Caco-2 (cell line): ENCODE measurements at regions not wholly inside any gene's neighbourhood (a gene's known extent, or its start where the extent isn't known, plus 50 kb on each side); places are given as distances from the start of the nearest gene placed in this dataset.
A peak's percentile ranks its signal among the peaks of the same experiment; 100 is the strongest.

Experiments used
- BruUV-seq: library from RNA; stranded (reverse); fragments of 400-500 nt; replicated peaks from 2 replicates; lab custom pipeline; 2021; lab: Mats Ljungman, UMichigan
- CTCF ChIA-PET: fragments of 300-600 bp; sonication (Branson Sonifier 250); formaldehyde crosslinking; loops from one replicate; lab custom pipeline; 2022; ENCODE audit warnings: antibody characterized with exemption; lab: Charles Lee
- POLR2A ChIA-PET: fragments of 300-600 bp; sonication (Branson Sonifier 250); formaldehyde crosslinking; loops from one replicate; lab custom pipeline; 2022; ENCODE audit warnings: antibody characterized with exemption; lab: Charles Lee
- DNase-seq, 2 experiments: peaks; one replicate each; pipeline versions ENCODE4 v3.0.0 to v3.0.0-alpha.2; 2020 to 2022
- H3K27me3 ChIP-seq: replicated peaks from 2 replicates; pipeline ENCODE4 v1.6.0; 2011; ENCODE audit warnings: low read length; ENCODE audit not compliant: control insufficient read depth, insufficient read depth
- H3K36me3 ChIP-seq: 2 replicates; pipeline ENCODE4 v1.5.1; 2011; ENCODE audit warnings: low read length; ENCODE audit not compliant: control insufficient read depth, insufficient read depth
- H3K4me1 ChIP-seq: fragments of 250-450 bp; sonication (Bioruptor Pico); 2 replicates; pipeline ENCODE4 v1.5.1; 2020; ENCODE audit warnings: mild to moderate bottlenecking
- H3K4me3 ChIP-seq: 2 replicates; pipeline ENCODE4 v1.5.1; 2011; ENCODE audit warnings: low read depth, mild to moderate bottlenecking, control low read depth, low read length
- H3K9me3 ChIP-seq: fragments of 250-450 bp; sonication (Bioruptor Pico); 2 replicates; pipeline ENCODE4 v1.5.1; 2020; ENCODE audit warnings: mild to moderate bottlenecking, moderate library complexity
- H3K27ac Mint-ChIP-seq: one replicate; pipeline ENCODE4 v1.8.0; 2022; ENCODE audit warnings: mixed read lengths; ENCODE audit not compliant: unreplicated experiment
- H3K27me3 Mint-ChIP-seq: one replicate; pipeline ENCODE4 v1.8.0; 2022; ENCODE audit warnings: mixed read lengths; ENCODE audit not compliant: insufficient read depth, unreplicated experiment
- H3K36me3 Mint-ChIP-seq: one replicate; pipeline ENCODE4 v1.8.0; 2022; ENCODE audit warnings: mild to moderate bottlenecking, mixed read lengths; ENCODE audit not compliant: insufficient read depth, unreplicated experiment
- H3K4me1 Mint-ChIP-seq: one replicate; pipeline ENCODE4 v1.8.0; 2022; ENCODE audit warnings: low read depth, mixed read lengths; ENCODE audit not compliant: unreplicated experiment
- H3K4me3 Mint-ChIP-seq: one replicate; pipeline ENCODE4 v1.8.0; 2022; ENCODE audit warnings: mild to moderate bottlenecking, moderate library complexity, mixed read lengths; ENCODE audit not compliant: unreplicated experiment
- H3K9me3 Mint-ChIP-seq: one replicate; pipeline ENCODE4 v1.8.0; 2022; ENCODE audit warnings: mixed read lengths; ENCODE audit not compliant: unreplicated experiment
- CTCF ChIP-seq, 2 experiments: fragments of 200-600 bp in 1 of 2; IDR thresholded peaks; 1 replicate in 1 of 2; 2 replicates in 1 of 2; pipeline versions ENCODE4 v1.5.1 to v1.8.0; 2011 to 2022; ENCODE audit warnings: antibody characterized with exemption in 1 of 2, control low read depth in 1 of 2, inconsistent platforms in 1 of 2, low read depth in 1 of 2, low read length in 1 of 2, mild to moderate bottlenecking in 1 of 2, moderate library complexity in 1 of 2; ENCODE audit not compliant: insufficient read depth in 1 of 2, severe bottlenecking in 1 of 2, unreplicated experiment in 1 of 2
- intact Hi-C: fragments of 100-400 bp; cut with micrococcal nuclease; formaldehyde crosslinking; loops from one replicate; pipeline ENCODE4 v1.10.0; 2022; ENCODE audit not compliant: unreplicated experiment

- BruUV-seq: no TSS peak
- H3K9me3 Mint-ChIP-seq: no peaks in the 10 kb centered on the region
- H3K36me3 Mint-ChIP-seq: no peaks in the 10 kb centered on the region
- Histone ChIP-seq H3K4me1 (no peaks in the 10 kb centered on the region), H3K9me3 (no peaks in the 10 kb centered on the region), H3K27me3 (no peaks in the 10 kb centered on the region; the same call in 1 of the 2 replicates), H3K4me3 (no peak overlapping the region), H3K36me3 (no peaks in the 10 kb centered on the region)
- intact Hi-C loops: no loop called here
- peaks cover 22% of the 10 kb centered on the region for H3K27me3 Mint-ChIP-seq
- H3K4me3 Mint-ChIP-seq: no peak overlapping the region
- POLR2A ChIA-PET: interaction anchor here (0.6 kb wide), 1 partner anchor 18 kb away, joined by 3 read pairs; no protein-coding TSS in a partner anchor
- no peak for TF ChIP-seq CTCF (IDR thresholded peaks at IDR 0.05; ENCODE audit: insufficient read depth in 1 of 2, low read depth in 1 of 2, low read length in 1 of 2, severe bottlenecking in 1 of 2, unreplicated experiment in 1 of 2)
- peaks cover 4% of the 10 kb centered on the region for H3K4me1 Mint-ChIP-seq
- H3K27ac Mint-ChIP-seq: no peak overlapping the region
- CTCF ChIA-PET: interaction anchor here (0.6 kb wide), 1 partner anchor 79 kb away, joined by 5 read pairs; no protein-coding TSS in a partner anchor
- no peak for DNase-seq
Observed at GRCh38 chr7:142425281-142425680, 167.4 kb upstream of the PRSS58 start.

GRCh38 chr7:142422621-142423020 lies 164.8 kb upstream of the PRSS58 start:
- no peak for TF ChIP-seq CTCF (IDR thresholded peaks at IDR 0.05; ENCODE audit: insufficient read depth in 1 of 2, low read depth in 1 of 2, low read length in 1 of 2, severe bottlenecking in 1 of 2, unreplicated experiment in 1 of 2)
- Histone ChIP-seq H3K9me3 (no peaks in the 10 kb centered on the region), H3K36me3 (no peaks in the 10 kb centered on the region), H3K4me3 (no peak overlapping the region), H3K4me1 (no peaks in the 10 kb centered on the region), H3K27me3 (no peaks in the 10 kb centered on the region; the same call in 1 of the 2 replicates)
- POLR2A ChIA-PET: no interaction called here
- Mint-ChIP-seq H3K9me3 (no peaks in the 10 kb centered on the region), H3K27ac (no peak overlapping the region), H3K27me3 (peaks cover 17% of the 10 kb centered on the region), H3K4me1 (peaks cover 4% of the 10 kb centered on the region), H3K4me3 (no peak overlapping the region), H3K36me3 (no peaks in the 10 kb centered on the region)
- intact Hi-C loops: no loop called here
- no peak for DNase-seq
- BruUV-seq: no TSS peak
- CTCF ChIA-PET: interaction anchor here (1.2 kb wide), 1 partner anchor 9 kb away, joined by 3 read pairs; no protein-coding TSS in a partner anchor

GRCh38 chr7:142420554-142421362 lies 162.9 kb upstream of the PRSS58 start:
- Histone ChIP-seq H3K9me3 (no peaks in the 10 kb centered on the region), H3K4me1 (no peaks in the 10 kb centered on the region), H3K36me3 (no peaks in the 10 kb centered on the region), H3K4me3 (no peak overlapping the region), H3K27me3 (no peaks in the 10 kb centered on the region; the same call in 1 of the 2 replicates)
- Mint-ChIP-seq H3K27me3 (peaks cover 20% of the 10 kb centered on the region), H3K36me3 (no peaks in the 10 kb centered on the region), H3K4me1 (peaks cover 4% of the 10 kb centered on the region), H3K27ac (no peak overlapping the region), H3K9me3 (no peaks in the 10 kb centered on the region), H3K4me3 (no peak overlapping the region)
- peak; percentile 24 to 46 for TF ChIP-seq CTCF (IDR thresholded peaks at IDR 0.05; ENCODE audit: insufficient read depth in 1 of 2, low read depth in 1 of 2, low read length in 1 of 2, severe bottlenecking in 1 of 2, unreplicated experiment in 1 of 2)
- POLR2A ChIA-PET: no interaction called here
- peak; percentile 35 to 49 for DNase-seq
- CTCF ChIA-PET: interaction anchor here (1.0 kb wide), 1 partner anchor 82 kb away, joined by 3 read pairs; no protein-coding TSS in a partner anchor
- intact Hi-C loops: no loop called here
- no TSS peak for BruUV-seq
